Thyroid gland (tissue), 4 donors: ENCODE measurements at regions not wholly inside any gene's neighbourhood (a gene's known extent, or its start where the extent isn't known, plus 50 kb on each side); places are given as distances from the start of the nearest gene placed in this dataset.

Source experiments
- POLR2A ChIP-seq, 2 donors: fragments of 450-650 bp; IDR thresholded peaks; one replicate each; pipeline ENCODE4 v1.6.1; 2017; ENCODE audit warnings: antibody characterized with exemption in 2 of 2, mild to moderate bottlenecking in 2 of 2, moderate library complexity in 1 of 2
- TF ChIP-seq, protein P1 (sequence below), 6 experiments: fragments of 200-600 bp in 3 of 6; fragments of 450-650 bp in 3 of 6; sonication (generic) in 3 of 6; IDR thresholded peaks; one replicate each; pipeline ENCODE4 v1.5.1; 2016 to 2019; ENCODE audit warnings: antibody characterized with exemption in 6 of 6, mild to moderate bottlenecking in 2 of 6, inconsistent platforms in 1 of 6, moderate library complexity in 1 of 6

DNA sequence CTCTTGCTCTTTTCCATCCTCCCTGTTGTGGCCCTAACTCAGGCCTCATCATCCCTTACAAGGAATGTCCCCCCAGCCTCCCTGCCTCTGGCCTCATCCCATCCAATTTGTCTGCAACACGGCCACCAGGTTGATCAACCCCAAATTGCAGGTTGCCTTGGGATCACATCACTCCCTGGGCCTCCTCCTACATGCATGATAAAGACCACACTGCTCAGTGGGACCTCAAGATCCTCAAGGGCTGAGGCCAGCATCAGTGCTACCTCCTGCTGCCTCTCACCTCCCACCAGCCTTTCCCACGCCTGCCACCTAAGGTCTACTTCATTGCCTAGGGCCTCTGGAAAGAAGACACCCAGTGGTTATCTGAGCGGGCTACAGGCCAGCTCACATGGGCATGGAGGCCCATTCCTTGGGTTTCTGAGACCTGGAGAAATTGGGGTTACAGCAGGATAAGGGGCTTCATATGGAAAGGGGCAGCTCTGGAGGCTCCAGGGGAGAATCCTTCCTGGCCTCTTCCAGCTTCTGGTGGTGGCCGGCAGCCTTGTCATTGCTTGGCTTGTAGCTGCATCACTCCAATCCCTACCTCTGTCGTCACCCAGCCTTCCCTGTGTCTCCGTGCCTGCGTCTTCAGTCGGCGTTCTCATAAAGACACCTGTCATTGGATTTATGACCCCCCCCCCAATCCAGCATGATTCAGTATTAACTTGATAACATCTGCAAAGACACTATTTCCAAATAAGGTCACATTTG lies 60.5 kb downstream of the KLHDC7A start:
- no peak for TF ChIP-seq POLR2A (IDR thresholded peaks at IDR 0.05)
- TF ChIP-seq, protein P1, sequence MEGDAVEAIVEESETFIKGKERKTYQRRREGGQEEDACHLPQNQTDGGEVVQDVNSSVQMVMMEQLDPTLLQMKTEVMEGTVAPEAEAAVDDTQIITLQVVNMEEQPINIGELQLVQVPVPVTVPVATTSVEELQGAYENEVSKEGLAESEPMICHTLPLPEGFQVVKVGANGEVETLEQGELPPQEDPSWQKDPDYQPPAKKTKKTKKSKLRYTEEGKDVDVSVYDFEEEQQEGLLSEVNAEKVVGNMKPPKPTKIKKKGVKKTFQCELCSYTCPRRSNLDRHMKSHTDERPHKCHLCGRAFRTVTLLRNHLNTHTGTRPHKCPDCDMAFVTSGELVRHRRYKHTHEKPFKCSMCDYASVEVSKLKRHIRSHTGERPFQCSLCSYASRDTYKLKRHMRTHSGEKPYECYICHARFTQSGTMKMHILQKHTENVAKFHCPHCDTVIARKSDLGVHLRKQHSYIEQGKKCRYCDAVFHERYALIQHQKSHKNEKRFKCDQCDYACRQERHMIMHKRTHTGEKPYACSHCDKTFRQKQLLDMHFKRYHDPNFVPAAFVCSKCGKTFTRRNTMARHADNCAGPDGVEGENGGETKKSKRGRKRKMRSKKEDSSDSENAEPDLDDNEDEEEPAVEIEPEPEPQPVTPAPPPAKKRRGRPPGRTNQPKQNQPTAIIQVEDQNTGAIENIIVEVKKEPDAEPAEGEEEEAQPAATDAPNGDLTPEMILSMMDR (IDR thresholded peaks at IDR 0.05), result no peak
